MG63 (cell line): ENCODE measurements at regions not wholly inside any gene's neighbourhood (a gene's known extent, or its start where the extent isn't known, plus 50 kb on each side); places are given as distances from the start of the nearest gene placed in this dataset.

Experiments used
- DNase-seq: peaks from one replicate; pipeline ENCODE4 v3.0.0-alpha.2; 2020
- H3K27me3 ChIP-seq: fragments of 250-450 bp; sonication (Bioruptor Pico); 2 replicates; pipeline ENCODE4 v1.5.1; 2020; ENCODE audit warnings: mild to moderate bottlenecking, moderate library complexity
- H3K36me3 ChIP-seq: fragments of 250-450 bp; sonication (Bioruptor Pico); 2 replicates; pipeline ENCODE4 v1.5.1; 2020; ENCODE audit warnings: mild to moderate bottlenecking, moderate library complexity
- H3K4me3 ChIP-seq: fragments of 250-450 bp; sonication (Bioruptor Pico); 2 replicates; pipeline ENCODE4 v1.5.1; 2020; ENCODE audit warnings: mild to moderate bottlenecking, moderate library complexity
- H3K9me3 ChIP-seq: fragments of 250-450 bp; sonication (Bioruptor Pico); 2 replicates; pipeline ENCODE4 v1.5.1; 2020; ENCODE audit warnings: mild to moderate bottlenecking, moderate library complexity

GRCh38 chr17:71477356-71477755 is 643.5 kb upstream of the SOX9 start:
- no peak for DNase-seq
- H3K9me3 ChIP-seq, result no peaks in the 10 kb centered on the region
- H3K4me3 ChIP-seq, result no peak overlapping the region
- H3K36me3 ChIP-seq, result no peaks in the 10 kb centered on the region
- no peaks in the 10 kb centered on the region for H3K27me3 ChIP-seq

GRCh38 chr17:71480099-71480498 is 640.7 kb upstream of the SOX9 start:
- no peaks in the 10 kb centered on the region for H3K27me3 ChIP-seq
- no peaks in the 10 kb centered on the region for H3K36me3 ChIP-seq
- H3K4me3 ChIP-seq, result no peak overlapping the region
- H3K9me3 ChIP-seq, result no peaks in the 10 kb centered on the region
- no peak for DNase-seq

- Histone ChIP-seq H3K4me3 (no peak overlapping the region), H3K27me3 (no peaks in the 10 kb centered on the region), H3K36me3 (no peaks in the 10 kb centered on the region), H3K9me3 (no peaks in the 10 kb centered on the region)
- DNase-seq, result no peak
Measured at GRCh38 chr17:71482625-71483024, 638.2 kb upstream of the SOX9 start.

GRCh38 chr17:71484546-71484945 is 636.3 kb upstream of the SOX9 start:
- no peak for DNase-seq
- Histone ChIP-seq H3K27me3 (no peaks in the 10 kb centered on the region), H3K9me3 (no peaks in the 10 kb centered on the region), H3K36me3 (no peaks in the 10 kb centered on the region), H3K4me3 (no peak overlapping the region)

- no peak for DNase-seq
- Histone ChIP-seq H3K36me3 (no peaks in the 10 kb centered on the region), H3K27me3 (no peaks in the 10 kb centered on the region), H3K4me3 (no peak overlapping the region), H3K9me3 (no peaks in the 10 kb centered on the region)
Measured at GRCh38 chr17:71485426-71485825, 635.4 kb upstream of the SOX9 start.

- H3K36me3 ChIP-seq, result no peaks in the 10 kb centered on the region
- no peak for DNase-seq
- H3K27me3 ChIP-seq, result no peaks in the 10 kb centered on the region
- H3K9me3 ChIP-seq, result no peaks in the 10 kb centered on the region
- H3K4me3 ChIP-seq, result no peak overlapping the region
Measured at GRCh38 chr17:71486261-71486660, 634.6 kb upstream of the SOX9 start.

GRCh38 chr17:71488851-71489250 is 632.0 kb upstream of the SOX9 start:
- Histone ChIP-seq H3K9me3 (no peaks in the 10 kb centered on the region), H3K27me3 (no peaks in the 10 kb centered on the region), H3K36me3 (no peaks in the 10 kb centered on the region), H3K4me3 (no peak overlapping the region)
- DNase-seq, result no peak

GRCh38 chr17:71494062-71494855 is 626.6 kb upstream of the SOX9 start:
- Histone ChIP-seq H3K4me3 (no peak overlapping the region), H3K27me3 (no peaks in the 10 kb centered on the region), H3K9me3 (no peaks in the 10 kb centered on the region), H3K36me3 (no peaks in the 10 kb centered on the region)
- DNase-seq, result no peak

- Histone ChIP-seq H3K4me3 (no peak overlapping the region), H3K9me3 (no peaks in the 10 kb centered on the region), H3K36me3 (no peaks in the 10 kb centered on the region), H3K27me3 (no peaks in the 10 kb centered on the region)
- DNase-seq, result no peak
Measured at GRCh38 chr17:71495420-71495819, 625.4 kb upstream of the SOX9 start.

- no peaks in the 10 kb centered on the region for H3K27me3 ChIP-seq
- H3K4me3 ChIP-seq, result no peak overlapping the region
- no peak for DNase-seq
- no peaks in the 10 kb centered on the region for H3K36me3 ChIP-seq
- no peaks in the 10 kb centered on the region for H3K9me3 ChIP-seq
Measured at GRCh38 chr17:71496552-71496951, 624.3 kb upstream of the SOX9 start.

GRCh38 chr17:71500761-71501555 is 619.9 kb upstream of the SOX9 start:
- DNase-seq, result no peak
- Histone ChIP-seq H3K27me3 (no peaks in the 10 kb centered on the region), H3K4me3 (no peak overlapping the region), H3K36me3 (no peaks in the 10 kb centered on the region), H3K9me3 (no peaks in the 10 kb centered on the region)

GRCh38 chr17:71501711-71502110 is 619.1 kb upstream of the SOX9 start:
- no peaks in the 10 kb centered on the region for H3K27me3 ChIP-seq
- no peak overlapping the region for H3K4me3 ChIP-seq
- no peaks in the 10 kb centered on the region for H3K36me3 ChIP-seq
- DNase-seq, result no peak
- H3K9me3 ChIP-seq, result no peaks in the 10 kb centered on the region

- H3K4me3 ChIP-seq, result no peak overlapping the region
- no peaks in the 10 kb centered on the region for H3K27me3 ChIP-seq
- no peaks in the 10 kb centered on the region for H3K9me3 ChIP-seq
- no peaks in the 10 kb centered on the region for H3K36me3 ChIP-seq
- DNase-seq, result no peak
Measured at GRCh38 chr17:71502443-71502842, 618.4 kb upstream of the SOX9 start.

- H3K4me3 ChIP-seq, result no peak overlapping the region
- no peaks in the 10 kb centered on the region for H3K9me3 ChIP-seq
- H3K36me3 ChIP-seq, result no peaks in the 10 kb centered on the region
- H3K27me3 ChIP-seq, result no peaks in the 10 kb centered on the region
- no peak for DNase-seq
Measured at GRCh38 chr17:71503710-71504465, 616.9 kb upstream of the SOX9 start.

- no peaks in the 10 kb centered on the region for H3K36me3 ChIP-seq
- H3K27me3 ChIP-seq, result no peaks in the 10 kb centered on the region
- H3K4me3 ChIP-seq, result no peak overlapping the region
- no peaks in the 10 kb centered on the region for H3K9me3 ChIP-seq
- no peak for DNase-seq
Measured at GRCh38 chr17:71505200-71505599, 615.6 kb upstream of the SOX9 start.

GRCh38 chr17:71505981-71506380 is 614.8 kb upstream of the SOX9 start:
- no peaks in the 10 kb centered on the region for H3K27me3 ChIP-seq
- DNase-seq, result no peak
- H3K4me3 ChIP-seq, result no peak overlapping the region
- no peaks in the 10 kb centered on the region for H3K9me3 ChIP-seq
- H3K36me3 ChIP-seq, result no peaks in the 10 kb centered on the region

GRCh38 chr17:71511266-71511995 is 609.4 kb upstream of the SOX9 start:
- Histone ChIP-seq H3K4me3 (no peak overlapping the region), H3K27me3 (no peaks in the 10 kb centered on the region), H3K36me3 (no peaks in the 10 kb centered on the region), H3K9me3 (no peaks in the 10 kb centered on the region)
- no peak for DNase-seq
